ENCODE measurements at regions not wholly inside any gene's neighbourhood (a gene's known extent, or its start where the extent isn't known, plus 50 kb on each side); places are given as distances from the start of the nearest gene placed in this dataset.

GRCh38 chr11:114758627-114759026 lies 80.3 kb downstream of the NXPE2 start:
- ChIA-PET CTCF (no interaction called here), POLR2A (no interaction called here)

- ChIA-PET CTCF (no interaction called here), POLR2A (no interaction called here)
Measured at GRCh38 chr11:114762408-114762807, 84.1 kb downstream of the NXPE2 start.

- CTCF ChIA-PET = no interaction called here
- POLR2A ChIA-PET = no interaction called here
Measured at GRCh38 chr11:114764563-114764962, 86.2 kb downstream of the NXPE2 start.

- ChIA-PET CTCF (no interaction called here), POLR2A (no interaction called here)
Measured at GRCh38 chr11:114771172-114771571, 92.8 kb downstream of the NXPE2 start.

GRCh38 chr11:114773541-114774338 lies 95.4 kb downstream of the NXPE2 start:
- CTCF ChIA-PET = no interaction called here
- POLR2A ChIA-PET = no interaction called here

- CTCF ChIA-PET = no interaction called here
- POLR2A ChIA-PET = no interaction called here
Measured at GRCh38 chr11:114774599-114775361, 96.5 kb downstream of the NXPE2 start.

- ChIA-PET POLR2A (no interaction called here), CTCF (no interaction called here)
Measured at GRCh38 chr11:114775875-114776621, 97.7 kb downstream of the NXPE2 start.

GRCh38 chr11:114776956-114777355 lies 98.6 kb downstream of the NXPE2 start:
- CTCF ChIA-PET = no interaction called here
- POLR2A ChIA-PET = no interaction called here

GRCh38 chr11:114779189-114779588 lies 100.9 kb downstream of the NXPE2 start:
- ChIA-PET CTCF (no interaction called here), POLR2A (no interaction called here)

- CTCF ChIA-PET = no interaction called here
- POLR2A ChIA-PET = no interaction called here
Measured at GRCh38 chr11:114782650-114783310, 104.5 kb downstream of the NXPE2 start.

- POLR2A ChIA-PET = no interaction called here
- CTCF ChIA-PET = no interaction called here
Measured at GRCh38 chr11:114783805-114784204, 105.5 kb downstream of the NXPE2 start.

- ChIA-PET POLR2A (no interaction called here), CTCF (no interaction called here)
Measured at GRCh38 chr11:114784216-114784615, 105.9 kb downstream of the NXPE2 start.

- ChIA-PET CTCF (no interaction called here), POLR2A (no interaction called here)
Measured at GRCh38 chr11:114784891-114785290, 106.6 kb downstream of the NXPE2 start.

- POLR2A ChIA-PET = no interaction called here
- CTCF ChIA-PET = no interaction called here
Measured at GRCh38 chr11:114785820-114786219, 107.5 kb downstream of the NXPE2 start.

GRCh38 chr11:114787126-114787525 lies 108.8 kb downstream of the NXPE2 start:
- ChIA-PET CTCF (no interaction called here), POLR2A (no interaction called here)

- ChIA-PET CTCF (no interaction called here), POLR2A (no interaction called here)
Measured at GRCh38 chr11:114790910-114791309, 112.6 kb downstream of the NXPE2 start.

- ChIA-PET POLR2A (no interaction called here), CTCF (no interaction called here)
Measured at GRCh38 chr11:114794048-114794684, 115.8 kb downstream of the NXPE2 start.

GRCh38 chr11:114796954-114797721 lies 118.8 kb downstream of the NXPE2 start:
- POLR2A ChIA-PET = no interaction called here
- CTCF ChIA-PET = no interaction called here

GRCh38 chr11:114799476-114799875 lies 121.1 kb downstream of the NXPE2 start:
- ChIA-PET CTCF (no interaction called here), POLR2A (no interaction called here)

All from activated CD8-positive, alpha-beta memory T cell treated with anti-CD3 and anti-CD28 coated beads for 36 hours (primary cell).